NB4 (cell line): ENCODE measurements at regions not wholly inside any gene's neighbourhood (a gene's known extent, or its start where the extent isn't known, plus 50 kb on each side); places are given as distances from the start of the nearest gene placed in this dataset.

Experiments
- MYC ChIP-seq: IDR thresholded peaks from 2 replicates; pipeline ENCODE4 v1.6.1; 2011; ENCODE audit warnings: low read depth, low read length
- POLR2A ChIP-seq: IDR thresholded peaks from 2 replicates; pipeline ENCODE4 v1.6.1; 2011; ENCODE audit warnings: mild to moderate bottlenecking; ENCODE audit not compliant: insufficient read length; ENCODE audit errors: extremely low read depth
- TF ChIP-seq, protein P1 (sequence below): IDR thresholded peaks from one replicate; pipeline ENCODE4 v1.5.1; 2012; ENCODE audit warnings: low read depth, low read length

DNA sequence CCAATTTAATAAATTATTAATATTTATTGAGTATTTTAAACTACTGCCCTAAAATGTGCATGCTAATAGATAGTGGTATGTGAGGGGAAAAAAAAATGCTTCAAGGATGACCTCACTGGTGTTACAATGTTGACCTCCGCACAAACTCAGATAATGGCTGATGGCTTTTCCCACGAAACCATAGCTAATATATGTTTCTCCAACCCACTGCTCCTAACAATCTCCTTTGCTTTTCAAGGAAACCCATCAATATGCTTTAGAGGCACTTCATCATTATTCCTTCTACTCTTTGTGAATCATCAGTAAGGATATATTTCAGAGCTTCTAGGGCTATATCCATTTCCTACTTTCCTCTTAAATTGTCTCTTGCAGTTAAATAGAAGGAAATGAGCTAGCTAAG lies 1752.0 kb upstream of the TENM3 start:
- no peak for TF ChIP-seq POLR2A
- TF ChIP-seq, protein P1, sequence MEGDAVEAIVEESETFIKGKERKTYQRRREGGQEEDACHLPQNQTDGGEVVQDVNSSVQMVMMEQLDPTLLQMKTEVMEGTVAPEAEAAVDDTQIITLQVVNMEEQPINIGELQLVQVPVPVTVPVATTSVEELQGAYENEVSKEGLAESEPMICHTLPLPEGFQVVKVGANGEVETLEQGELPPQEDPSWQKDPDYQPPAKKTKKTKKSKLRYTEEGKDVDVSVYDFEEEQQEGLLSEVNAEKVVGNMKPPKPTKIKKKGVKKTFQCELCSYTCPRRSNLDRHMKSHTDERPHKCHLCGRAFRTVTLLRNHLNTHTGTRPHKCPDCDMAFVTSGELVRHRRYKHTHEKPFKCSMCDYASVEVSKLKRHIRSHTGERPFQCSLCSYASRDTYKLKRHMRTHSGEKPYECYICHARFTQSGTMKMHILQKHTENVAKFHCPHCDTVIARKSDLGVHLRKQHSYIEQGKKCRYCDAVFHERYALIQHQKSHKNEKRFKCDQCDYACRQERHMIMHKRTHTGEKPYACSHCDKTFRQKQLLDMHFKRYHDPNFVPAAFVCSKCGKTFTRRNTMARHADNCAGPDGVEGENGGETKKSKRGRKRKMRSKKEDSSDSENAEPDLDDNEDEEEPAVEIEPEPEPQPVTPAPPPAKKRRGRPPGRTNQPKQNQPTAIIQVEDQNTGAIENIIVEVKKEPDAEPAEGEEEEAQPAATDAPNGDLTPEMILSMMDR: no peak
- TF ChIP-seq MYC: no peak
